ENCODE measurements at regions not wholly inside any gene's neighbourhood (a gene's known extent, or its start where the extent isn't known, plus 50 kb on each side); places are given as distances from the start of the nearest gene placed in this dataset.

- 47% methylated on average over 4 of the region's 4 CpGs for WGBS (ENCODE audit: insufficient coverage)
- no peak overlapping the region for H3K4me3 Mint-ChIP-seq
- Histone ChIP-seq H3K27me3 (ENCODE audit: control insufficient read depth, insufficient read depth, low read length) (no peaks in the 10 kb centered on the region), H3K36me3 (ENCODE audit: control insufficient read depth, insufficient read depth, low read length) (no peaks in the 10 kb centered on the region), H3K9me3 (ENCODE audit: control insufficient read depth, insufficient read depth, low read length) (no peaks in the 10 kb centered on the region), H3K27ac (ENCODE audit: low read length) (no peak overlapping the region), H3K4me3 (ENCODE audit: low read length) (no peak overlapping the region), H3K4me1 (ENCODE audit: control insufficient read depth, insufficient read depth, low read length) (no peaks in the 10 kb centered on the region)
- no peaks in the 10 kb centered on the region for H3K4me1 Mint-ChIP-seq
- no peaks in the 10 kb centered on the region for H3K9me3 Mint-ChIP-seq
- H3K27ac Mint-ChIP-seq, result no peak overlapping the region
- intact Hi-C loops (cut with micrococcal nuclease), result no loop called here
- TF ChIP-seq CTCF (IDR thresholded peaks at IDR 0.05), result no peak
- ATAC-seq (no peak), DNase-seq (no peak)
- H3K27me3 Mint-ChIP-seq (ENCODE audit: low read depth in 2 of 2), result no peaks in the 10 kb centered on the region
- no peaks in the 10 kb centered on the region for H3K36me3 Mint-ChIP-seq
These were observed 1131.3 kb downstream of the BRD1 start for GRCh38 chr22:48696371-48696770.

- H3K36me3 ChIP-seq (ENCODE audit: control insufficient read depth, insufficient read depth, low read length), result no peaks in the 10 kb centered on the region
- ATAC-seq (no peak), DNase-seq (no peak)
- Mint-ChIP-seq H3K27me3 (ENCODE audit: low read depth in 2 of 2) (no peaks in the 10 kb centered on the region), H3K4me3 (no peak overlapping the region), H3K4me1 (no peaks in the 10 kb centered on the region), H3K36me3 (no peaks in the 10 kb centered on the region), H3K9me3 (no peaks in the 10 kb centered on the region), H3K27ac (no peak overlapping the region)
- H3K4me3 ChIP-seq (ENCODE audit: low read length), result no peak overlapping the region
- intact Hi-C loops (cut with micrococcal nuclease), result no loop called here
- H3K27ac ChIP-seq (ENCODE audit: low read length), result no peak overlapping the region
- H3K9me3 ChIP-seq (ENCODE audit: control insufficient read depth, insufficient read depth, low read length), result no peaks in the 10 kb centered on the region
- TF ChIP-seq CTCF (IDR thresholded peaks at IDR 0.05), result no peak
- no peaks in the 10 kb centered on the region for H3K4me1 ChIP-seq (ENCODE audit: control insufficient read depth, insufficient read depth, low read length)
- H3K27me3 ChIP-seq (ENCODE audit: control insufficient read depth, insufficient read depth, low read length), result no peaks in the 10 kb centered on the region
- 77% methylated on average over 19 of the region's 19 CpGs for WGBS (ENCODE audit: insufficient coverage)
These were observed 1131.9 kb downstream of the BRD1 start for GRCh38 chr22:48695731-48696305.

GRCh38 chr22:48695251-48695650 is 1132.4 kb downstream of the BRD1 start:
- H3K27ac ChIP-seq (ENCODE audit: low read length), result no peak overlapping the region
- no peaks in the 10 kb centered on the region for H3K4me1 Mint-ChIP-seq
- no peak overlapping the region for H3K27ac Mint-ChIP-seq
- no peaks in the 10 kb centered on the region for H3K27me3 Mint-ChIP-seq (ENCODE audit: low read depth in 2 of 2)
- 82% methylated on average over 6 of the region's 6 CpGs for WGBS (ENCODE audit: insufficient coverage)
- H3K9me3 ChIP-seq (ENCODE audit: control insufficient read depth, insufficient read depth, low read length), result no peaks in the 10 kb centered on the region
- no peaks in the 10 kb centered on the region for H3K27me3 ChIP-seq (ENCODE audit: control insufficient read depth, insufficient read depth, low read length)
- no peaks in the 10 kb centered on the region for H3K4me1 ChIP-seq (ENCODE audit: control insufficient read depth, insufficient read depth, low read length)
- no peaks in the 10 kb centered on the region for H3K9me3 Mint-ChIP-seq
- TF ChIP-seq CTCF (IDR thresholded peaks at IDR 0.05), result no peak
- no peak overlapping the region for H3K4me3 ChIP-seq (ENCODE audit: low read length)
- intact Hi-C loops (cut with micrococcal nuclease), result no loop called here
- no peak for ATAC-seq
- no peaks in the 10 kb centered on the region for H3K36me3 ChIP-seq (ENCODE audit: control insufficient read depth, insufficient read depth, low read length)
- no peak for DNase-seq
- no peak overlapping the region for H3K4me3 Mint-ChIP-seq
- no peaks in the 10 kb centered on the region for H3K36me3 Mint-ChIP-seq

DNA sequence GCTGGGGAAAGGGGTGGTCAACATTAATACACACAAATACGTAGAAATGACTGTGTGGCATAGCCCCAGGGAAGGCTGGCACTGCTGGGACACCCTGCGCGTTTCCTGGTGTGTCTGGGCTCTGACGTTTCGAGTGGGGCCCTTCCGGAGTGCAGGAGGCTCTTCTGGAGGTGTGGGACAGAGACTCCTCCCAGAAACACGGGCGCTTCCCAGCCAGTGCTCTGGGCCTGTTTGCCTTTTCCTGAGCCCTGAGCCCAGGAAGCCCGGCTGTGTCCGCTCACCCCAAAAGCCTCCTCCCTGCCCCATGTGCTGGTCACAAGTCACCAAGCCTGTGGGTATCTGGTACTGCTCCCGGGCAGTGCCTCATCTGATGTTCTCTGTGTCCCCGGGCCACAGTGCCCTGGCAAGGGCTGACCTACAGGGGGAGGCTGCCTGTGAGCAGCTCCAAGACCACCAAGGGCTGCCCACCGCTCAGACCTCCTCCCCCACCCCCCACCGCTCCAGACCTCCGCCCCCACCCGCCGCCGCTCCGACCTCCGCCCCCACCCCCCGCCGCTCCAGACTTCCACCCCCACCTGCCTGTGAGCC is 1133.3 kb downstream of the BRD1 start:
- no peaks in the 10 kb centered on the region for H3K27me3 ChIP-seq (ENCODE audit: control insufficient read depth, insufficient read depth, low read length)
- no peak overlapping the region for H3K27ac Mint-ChIP-seq
- no peak overlapping the region for H3K4me3 Mint-ChIP-seq
- DNase-seq (no peak), ATAC-seq (no peak)
- no peak overlapping the region for H3K4me3 ChIP-seq (ENCODE audit: low read length)
- H3K27me3 Mint-ChIP-seq (ENCODE audit: low read depth in 2 of 2), result no peaks in the 10 kb centered on the region
- no peaks in the 10 kb centered on the region for H3K36me3 Mint-ChIP-seq
- no peaks in the 10 kb centered on the region for H3K9me3 ChIP-seq (ENCODE audit: control insufficient read depth, insufficient read depth, low read length)
- intact Hi-C loops (cut with micrococcal nuclease), result no loop called here
- TF ChIP-seq CTCF (IDR thresholded peaks at IDR 0.05), result no peak
- H3K36me3 ChIP-seq (ENCODE audit: control insufficient read depth, insufficient read depth, low read length), result no peaks in the 10 kb centered on the region
- no peaks in the 10 kb centered on the region for H3K4me1 Mint-ChIP-seq
- H3K9me3 Mint-ChIP-seq, result no peaks in the 10 kb centered on the region
- 80% methylated on average over 12 of the region's 22 CpGs for WGBS (ENCODE audit: insufficient coverage)
- no peak overlapping the region for H3K27ac ChIP-seq (ENCODE audit: low read length)
- no peaks in the 10 kb centered on the region for H3K4me1 ChIP-seq (ENCODE audit: control insufficient read depth, insufficient read depth, low read length)
